Endometrial microvascular endothelial cells (primary cell): ENCODE measurements at regions not wholly inside any gene's neighbourhood (a gene's known extent, or its start where the extent isn't known, plus 50 kb on each side); places are given as distances from the start of the nearest gene placed in this dataset.

Source experiments
- in situ Hi-C: cut with HindIII; loops from 2 replicates; pipeline ENCODE4 v1.10.0; 2017; ENCODE audit warnings: low sequenced_read_pairs, low pct_unique_long_range_greater_than_20kb; ENCODE audit errors: inconsistent ontology term

- in situ Hi-C loops = no loop called here
Measured at GRCh38 chr1:79090985-79091384, 84.5 kb upstream of the ADGRL4 start.

- in situ Hi-C loops = no loop called here
Measured at GRCh38 chr1:79089946-79090345, 83.4 kb upstream of the ADGRL4 start.

DNA sequence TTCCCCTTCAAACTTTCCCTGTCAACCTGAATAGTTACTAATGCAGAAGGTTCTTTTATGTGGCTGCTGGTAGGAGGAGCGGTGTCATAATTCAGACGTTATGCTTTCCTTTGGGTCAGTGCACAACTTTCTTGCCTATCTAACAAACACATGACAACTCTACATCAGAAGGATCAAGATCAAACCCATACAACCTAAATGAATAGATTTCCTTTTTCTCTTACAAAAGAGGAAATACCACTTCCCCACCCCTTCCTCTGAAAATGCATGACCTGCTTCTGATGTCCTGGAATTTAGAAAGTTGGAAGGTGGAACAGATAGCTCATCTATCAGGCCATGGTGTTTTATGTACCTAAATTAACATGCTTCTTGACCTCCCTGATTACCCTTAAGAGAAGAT, 75.7 kb upstream of the ADGRL4 start:
- in situ Hi-C loops = no loop called here

- in situ Hi-C loops = no loop called here
Measured at GRCh38 chr1:79079770-79080169, 73.2 kb upstream of the ADGRL4 start.

GRCh38 chr1:79074975-79075374, 68.4 kb upstream of the ADGRL4 start:
- in situ Hi-C loops = no loop called here

GRCh38 chr1:79069828-79070227, 63.3 kb upstream of the ADGRL4 start:
- in situ Hi-C loops = no loop called here

DNA sequence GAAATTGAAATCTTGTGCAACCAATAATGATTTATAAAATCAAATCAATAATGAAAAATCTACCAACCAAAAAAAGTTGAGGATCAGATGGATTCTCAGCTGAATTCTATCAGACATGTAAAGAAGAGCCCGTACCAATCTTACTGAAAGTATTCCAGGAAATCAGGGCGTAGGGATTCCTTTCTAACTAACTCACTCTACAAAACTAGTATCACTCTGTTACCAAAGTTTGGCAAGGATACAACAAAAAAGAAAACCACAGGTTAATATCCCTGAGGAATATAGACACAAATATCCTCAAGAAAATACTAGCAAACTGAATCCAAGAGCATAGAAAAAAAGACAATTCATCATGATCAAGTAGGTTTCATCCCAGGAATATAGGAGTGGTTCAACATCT, 52.8 kb upstream of the ADGRL4 start:
- in situ Hi-C loops = no loop called here
